ENCODE measurements at regions not wholly inside any gene's neighbourhood (a gene's known extent, or its start where the extent isn't known, plus 50 kb on each side); places are given as distances from the start of the nearest gene placed in this dataset.
"Not testable (repeated sequence)": the region's sequence is repeated elsewhere in the genome, so short reads cannot be mapped to it uniquely, and the experiment has no call there.

GRCh38 chr17:33983824-33984574 is 271.1 kb upstream of the CCL2 start:
- DNase-seq, result no peak

GRCh38 chr17:33986088-33986487 is 269.0 kb upstream of the CCL2 start:
- no peak for DNase-seq

DNA sequence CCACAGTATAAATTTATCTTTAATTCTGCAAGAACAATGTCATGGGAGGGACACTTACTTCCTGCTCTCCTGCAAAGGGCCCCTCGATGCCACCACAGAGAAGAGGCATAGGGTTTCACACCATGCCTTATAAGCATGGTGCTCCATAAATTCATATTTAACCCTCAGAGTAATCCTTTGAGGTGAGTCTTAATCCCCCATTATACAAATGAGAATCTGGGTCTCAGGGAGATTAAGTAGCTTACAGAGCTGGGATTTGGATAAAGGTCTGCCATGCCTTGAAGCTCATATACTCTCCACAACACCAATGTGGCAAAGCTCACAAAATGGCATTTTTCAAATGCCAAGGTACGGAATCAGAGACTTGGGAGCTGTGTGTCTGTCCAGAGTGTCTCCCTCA is 268.5 kb upstream of the CCL2 start:
- DNase-seq, result no peak

DNA sequence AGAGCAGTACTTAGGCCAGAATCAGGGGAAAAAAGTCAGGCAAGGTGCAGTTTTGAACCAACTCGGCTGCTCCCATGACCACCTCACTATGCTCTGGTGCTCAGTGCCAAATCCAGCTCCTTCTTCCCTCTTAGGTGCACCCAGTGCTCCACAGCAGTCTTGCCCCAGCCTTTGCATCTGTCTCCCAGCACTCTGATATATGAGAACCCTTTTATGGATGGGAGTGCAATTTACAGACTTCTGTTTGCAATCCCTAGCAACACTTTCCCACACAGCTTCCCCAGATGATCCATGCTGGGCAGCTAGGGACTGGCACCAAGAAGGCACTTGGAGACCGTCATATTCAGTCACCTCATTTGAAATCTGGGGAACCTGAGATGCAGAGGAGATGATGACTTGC is 267.9 kb upstream of the CCL2 start:
- DNase-seq, result no peak

GRCh38 chr17:33989361-33990148 is 265.5 kb upstream of the CCL2 start:
- DNase-seq, result no peak

- DNase-seq, result no peak
Observed at GRCh38 chr17:33990943-33991706, 264.0 kb upstream of the CCL2 start.

GRCh38 chr17:33992113-33992512 is 263.0 kb upstream of the CCL2 start:
- no peak for DNase-seq

DNA sequence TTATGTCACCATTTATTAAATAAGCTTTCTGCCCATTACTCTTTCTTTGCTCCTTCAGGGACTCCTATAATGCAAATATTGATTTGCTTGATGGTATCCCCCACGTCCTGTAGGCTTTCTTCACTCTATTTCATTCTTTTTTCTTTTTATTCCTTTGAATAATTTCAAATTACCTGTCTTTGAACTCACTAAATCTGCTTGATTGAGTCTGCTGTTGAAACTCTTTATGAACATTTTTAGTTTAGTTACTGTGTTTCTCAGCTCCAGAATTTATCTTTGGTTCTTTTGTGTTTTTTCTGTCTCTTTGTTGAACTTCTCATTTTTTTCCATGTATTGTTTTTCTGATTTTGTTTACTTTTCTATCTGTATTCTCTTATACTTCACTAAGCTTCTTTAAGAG is 254.4 kb upstream of the CCL2 start:
- no peak for DNase-seq

DNA sequence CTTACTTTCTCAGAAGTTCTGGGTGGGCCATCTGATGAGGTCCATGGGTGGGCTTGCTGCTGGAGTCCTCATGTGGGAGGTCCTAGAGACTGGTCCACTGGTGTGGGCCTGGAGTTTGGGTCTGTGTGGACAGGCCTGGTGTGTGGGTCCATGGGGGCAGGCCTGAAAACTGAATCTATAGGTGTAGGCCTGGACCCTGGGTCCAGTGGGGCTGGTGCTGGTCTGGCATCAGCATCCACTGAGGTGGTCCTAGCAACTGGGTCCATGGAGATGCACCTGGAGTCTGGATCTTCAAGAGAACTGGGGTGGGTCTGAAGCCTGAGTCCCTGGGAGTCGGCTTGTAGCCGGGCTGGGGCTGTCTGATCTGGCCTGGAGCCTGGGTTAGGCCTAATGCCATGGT is 253.8 kb upstream of the CCL2 start:
- no peak for DNase-seq

DNA sequence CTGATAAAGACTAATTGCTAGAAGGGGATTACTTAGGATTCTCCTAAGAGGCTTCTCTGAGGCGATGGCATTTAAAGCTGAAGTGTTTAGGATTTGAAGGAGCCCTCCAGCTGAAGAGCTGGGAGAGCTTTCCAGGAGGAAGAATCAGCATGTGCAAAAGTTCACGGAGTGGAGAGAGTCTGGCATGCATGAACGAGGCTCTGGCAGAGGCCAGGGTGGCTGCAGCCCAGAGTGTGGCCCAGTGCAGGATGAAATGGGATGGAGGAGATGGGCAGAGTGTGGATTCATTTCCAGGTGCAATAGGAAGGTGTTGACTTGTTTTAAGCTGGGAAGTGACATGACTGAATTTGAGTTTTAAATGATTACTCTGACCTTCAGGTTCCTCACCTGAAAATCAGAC is 249.0 kb upstream of the CCL2 start:
- DNase-seq, result no peak

- no peak for DNase-seq
Observed at GRCh38 chr17:34008125-34008524, 247.0 kb upstream of the CCL2 start.

- no peak for DNase-seq
Observed at GRCh38 chr17:34009912-34010311, 245.2 kb upstream of the CCL2 start.

GRCh38 chr17:34010534-34010933 is 244.6 kb upstream of the CCL2 start:
- no peak for DNase-seq

DNA sequence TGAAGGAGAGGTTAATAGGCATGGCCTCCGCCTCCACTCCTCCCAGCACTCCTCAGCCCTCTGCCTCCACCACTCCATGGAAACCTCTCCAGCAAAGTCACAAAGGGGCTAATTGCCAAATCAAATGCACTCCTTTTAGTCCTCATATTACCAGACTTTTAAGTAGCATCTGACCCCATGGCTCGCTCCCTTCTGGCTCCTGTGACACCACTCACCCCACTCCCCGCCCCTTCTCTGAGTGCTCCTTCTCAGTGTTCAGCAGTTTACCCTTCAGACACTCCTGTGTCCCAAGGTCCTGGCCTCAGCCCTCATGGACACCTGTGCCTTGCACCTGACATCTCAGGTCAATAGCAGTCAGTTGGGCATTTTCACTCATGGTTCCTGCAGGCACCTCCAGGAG is 243.5 kb upstream of the CCL2 start:
- no peak for DNase-seq

DNA sequence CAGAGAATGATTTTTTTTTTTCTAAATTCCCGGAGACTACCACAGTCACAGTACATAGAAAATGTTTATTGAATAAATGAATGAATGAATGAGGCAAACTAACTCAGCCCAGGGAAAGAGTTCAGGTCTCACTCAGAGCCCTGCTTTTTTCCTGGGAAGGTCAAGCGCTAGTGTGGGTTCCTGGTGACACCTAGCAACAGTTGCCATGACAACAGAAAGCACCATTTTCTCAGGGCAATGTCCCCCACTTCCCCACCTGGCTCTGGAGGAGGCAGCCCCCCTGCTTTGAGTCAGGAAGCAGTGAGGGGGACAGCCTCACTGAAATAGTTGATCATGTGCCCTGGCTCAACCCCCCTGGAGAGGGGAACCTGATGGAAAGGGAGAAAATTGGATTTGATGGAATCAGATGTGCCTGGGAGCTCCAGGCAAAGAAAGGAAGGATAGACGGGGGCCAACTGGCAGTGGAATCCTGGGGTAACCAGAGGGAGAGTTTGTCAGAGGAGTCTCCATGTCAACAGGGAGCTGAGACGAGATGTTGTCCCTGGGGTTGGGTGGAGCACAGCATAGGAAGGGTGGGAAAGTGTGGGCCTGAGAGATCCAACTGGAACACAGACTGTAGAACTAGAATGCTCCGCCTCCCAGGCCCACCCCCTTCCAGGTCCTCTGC is 242.2 kb upstream of the CCL2 start:
- DNase-seq, result no peak

DNA sequence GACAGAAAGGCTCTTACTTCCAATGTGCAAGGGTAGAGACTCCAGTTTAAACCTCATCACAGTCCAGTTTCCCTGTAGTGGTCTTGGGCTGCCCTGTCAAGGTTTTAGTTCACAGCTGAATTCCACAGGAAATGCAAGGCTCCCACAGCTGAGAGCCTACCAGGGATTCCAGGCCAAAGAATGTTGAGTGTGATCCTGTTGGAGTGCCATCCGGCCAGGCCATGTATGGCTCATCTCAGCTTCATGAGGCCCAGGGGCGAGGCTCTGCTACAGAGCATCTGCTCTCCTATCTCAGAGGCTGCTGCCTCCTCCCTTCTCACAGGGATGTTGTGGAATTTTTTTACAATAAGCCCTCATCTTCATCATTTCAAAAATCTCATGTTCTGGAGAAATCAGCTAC is 239.8 kb upstream of the CCL2 start:
- no peak for DNase-seq

- no peak for DNase-seq
Observed at GRCh38 chr17:34024386-34024785, 230.7 kb upstream of the CCL2 start.

- no peak for DNase-seq
Observed at GRCh38 chr17:34024806-34025551, 230.1 kb upstream of the CCL2 start.

- DNase-seq, result not testable (repeated sequence)
Observed at GRCh38 chr17:34030601-34031000, 224.5 kb upstream of the CCL2 start.

DNA sequence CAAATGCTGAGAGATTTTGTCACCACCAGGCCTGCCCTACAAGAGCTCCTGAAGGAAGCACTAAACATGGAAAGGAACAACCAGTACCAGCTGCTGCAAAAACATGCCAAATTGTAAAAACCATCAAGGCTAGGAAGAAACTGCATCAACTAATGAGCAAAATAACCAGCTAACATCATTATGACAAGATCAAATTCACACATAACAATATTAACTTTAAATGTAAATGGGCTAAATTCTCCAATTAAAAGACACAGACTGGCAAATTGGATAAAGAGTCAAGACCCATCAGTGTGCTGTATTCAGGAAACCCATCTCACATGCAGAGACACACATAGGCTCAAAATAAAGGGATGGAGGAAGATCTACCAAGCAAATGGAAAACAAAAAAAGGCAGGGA is 222.8 kb upstream of the CCL2 start:
- DNase-seq, result not testable (repeated sequence)

DNA sequence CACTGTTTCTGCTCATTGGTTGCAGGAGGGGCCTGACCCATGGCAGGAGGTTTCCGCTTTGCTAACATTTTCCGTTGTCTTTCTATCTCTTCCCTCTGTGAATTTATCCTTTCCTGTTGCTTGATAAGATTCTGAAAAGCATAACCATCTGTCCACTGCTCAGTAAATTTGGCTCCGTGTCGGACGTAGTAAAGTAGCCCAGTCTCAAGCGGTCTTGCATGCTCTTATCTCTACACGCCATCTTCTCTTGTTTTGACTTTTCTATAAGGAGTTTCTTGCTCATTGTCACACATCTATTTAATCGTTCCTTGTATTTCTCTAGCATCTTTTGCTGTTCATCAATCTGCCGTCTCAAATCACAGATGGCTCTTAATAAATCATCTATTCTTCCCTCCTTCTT is 216.3 kb upstream of the CCL2 start:
- not testable (repeated sequence) for DNase-seq

- DNase-seq, result not testable (repeated sequence)
Observed at GRCh38 chr17:34039213-34039612, 215.9 kb upstream of the CCL2 start.
